ENCODE measurements at regions not wholly inside any gene's neighbourhood (a gene's known extent, or its start where the extent isn't known, plus 50 kb on each side); places are given as distances from the start of the nearest gene placed in this dataset.

- Histone ChIP-seq H3K79me2 (ENCODE audit: control insufficient read depth, insufficient read depth, low read length, unreplicated experiment) (no peaks in the 10 kb centered on the region), H3K36me3 (ENCODE audit: insufficient read depth, low read length) (no peaks in the 10 kb centered on the region), H3K4me3 (ENCODE audit: low read depth, low read length) (no peak overlapping the region), H2AFZ (ENCODE audit: low read length, unreplicated experiment) (no peak overlapping the region), H3K4me1 (ENCODE audit: control insufficient read depth, insufficient read depth, low read length, unreplicated experiment) (no peaks in the 10 kb centered on the region), H3K27ac (ENCODE audit: low read depth, low read length) (no peak overlapping the region), H3K27me3 (ENCODE audit: insufficient read depth, low read length) (no peaks in the 10 kb centered on the region)
Observed at GRCh38 chr11:37407461-37407860, 809.4 kb upstream of the RAG2 start.

- Histone ChIP-seq H2AFZ (ENCODE audit: low read length, unreplicated experiment) (no peak overlapping the region), H3K79me2 (ENCODE audit: control insufficient read depth, insufficient read depth, low read length, unreplicated experiment) (no peaks in the 10 kb centered on the region), H3K27me3 (ENCODE audit: insufficient read depth, low read length) (peaks cover 2% of the 10 kb centered on the region; the same call in 1 of the 2 replicates), H3K4me1 (ENCODE audit: control insufficient read depth, insufficient read depth, low read length, unreplicated experiment) (no peaks in the 10 kb centered on the region), H3K27ac (ENCODE audit: low read depth, low read length) (no peak overlapping the region), H3K4me3 (ENCODE audit: low read depth, low read length) (no peak overlapping the region), H3K36me3 (ENCODE audit: insufficient read depth, low read length) (no peaks in the 10 kb centered on the region)
Observed at GRCh38 chr11:37406651-37407050, 808.6 kb upstream of the RAG2 start.

- Histone ChIP-seq H3K27me3 (ENCODE audit: insufficient read depth, low read length) (peaks cover 2% of the 10 kb centered on the region; the same call in 1 of the 2 replicates), H3K4me3 (ENCODE audit: low read depth, low read length) (no peak overlapping the region), H3K4me1 (ENCODE audit: control insufficient read depth, insufficient read depth, low read length, unreplicated experiment) (no peaks in the 10 kb centered on the region), H2AFZ (ENCODE audit: low read length, unreplicated experiment) (no peak overlapping the region), H3K36me3 (ENCODE audit: insufficient read depth, low read length) (no peaks in the 10 kb centered on the region), H3K27ac (ENCODE audit: low read depth, low read length) (no peak overlapping the region), H3K79me2 (ENCODE audit: control insufficient read depth, insufficient read depth, low read length, unreplicated experiment) (no peaks in the 10 kb centered on the region)
Observed at GRCh38 chr11:37404231-37404630, 806.2 kb upstream of the RAG2 start.

GRCh38 chr11:37402663-37403062, 804.6 kb upstream of the RAG2 start:
- no peak overlapping the region for H3K4me3 ChIP-seq (ENCODE audit: low read depth, low read length)

GRCh38 chr11:37394236-37394870, 796.3 kb upstream of the RAG2 start:
- Histone ChIP-seq H2AFZ (ENCODE audit: low read length, unreplicated experiment) (no peak overlapping the region), H3K4me3 (ENCODE audit: low read depth, low read length) (no peak overlapping the region), H3K4me1 (ENCODE audit: control insufficient read depth, insufficient read depth, low read length, unreplicated experiment) (no peaks in the 10 kb centered on the region), H3K27ac (ENCODE audit: low read depth, low read length) (no peak overlapping the region), H3K79me2 (ENCODE audit: control insufficient read depth, insufficient read depth, low read length, unreplicated experiment) (no peaks in the 10 kb centered on the region), H3K27me3 (ENCODE audit: insufficient read depth, low read length) (no peaks in the 10 kb centered on the region), H3K36me3 (ENCODE audit: insufficient read depth, low read length) (no peaks in the 10 kb centered on the region)

More at GRCh38 chr11:37402663-37403062, 804.6 kb upstream of the RAG2 start:
- H3K79me2 ChIP-seq (ENCODE audit: control insufficient read depth, insufficient read depth, low read length, unreplicated experiment), result no peaks in the 10 kb centered on the region
- no peaks in the 10 kb centered on the region for H3K36me3 ChIP-seq (ENCODE audit: insufficient read depth, low read length)
- peaks cover 2% of the 10 kb centered on the region; the same call in 1 of the 2 replicates for H3K27me3 ChIP-seq (ENCODE audit: insufficient read depth, low read length)
- H3K27ac ChIP-seq (ENCODE audit: low read depth, low read length), result no peak overlapping the region
- no peaks in the 10 kb centered on the region for H3K4me1 ChIP-seq (ENCODE audit: control insufficient read depth, insufficient read depth, low read length, unreplicated experiment)
- H2AFZ ChIP-seq (ENCODE audit: low read length, unreplicated experiment), result no peak overlapping the region

GRCh38 chr11:37391615-37392014, 793.6 kb upstream of the RAG2 start:
- H3K27ac ChIP-seq (ENCODE audit: low read depth, low read length), result no peak overlapping the region
- H3K27me3 ChIP-seq (ENCODE audit: insufficient read depth, low read length), result no peaks in the 10 kb centered on the region
- H2AFZ ChIP-seq (ENCODE audit: low read length, unreplicated experiment), result no peak overlapping the region
- no peaks in the 10 kb centered on the region for H3K36me3 ChIP-seq (ENCODE audit: insufficient read depth, low read length)
- H3K79me2 ChIP-seq (ENCODE audit: control insufficient read depth, insufficient read depth, low read length, unreplicated experiment), result no peaks in the 10 kb centered on the region
- no peaks in the 10 kb centered on the region for H3K4me1 ChIP-seq (ENCODE audit: control insufficient read depth, insufficient read depth, low read length, unreplicated experiment)
- H3K4me3 ChIP-seq (ENCODE audit: low read depth, low read length), result no peak overlapping the region

- H3K27ac ChIP-seq (ENCODE audit: low read depth, low read length), result no peak overlapping the region
- no peaks in the 10 kb centered on the region for H3K4me1 ChIP-seq (ENCODE audit: control insufficient read depth, insufficient read depth, low read length, unreplicated experiment)
- H3K4me3 ChIP-seq (ENCODE audit: low read depth, low read length), result no peak overlapping the region
- H3K79me2 ChIP-seq (ENCODE audit: control insufficient read depth, insufficient read depth, low read length, unreplicated experiment), result no peaks in the 10 kb centered on the region
- no peaks in the 10 kb centered on the region for H3K36me3 ChIP-seq (ENCODE audit: insufficient read depth, low read length)
- no peak overlapping the region for H2AFZ ChIP-seq (ENCODE audit: low read length, unreplicated experiment)
- no peaks in the 10 kb centered on the region for H3K27me3 ChIP-seq (ENCODE audit: insufficient read depth, low read length)
Observed at GRCh38 chr11:37390576-37391083, 792.6 kb upstream of the RAG2 start.

- no peak overlapping the region for H2AFZ ChIP-seq (ENCODE audit: low read length, unreplicated experiment)
- no peaks in the 10 kb centered on the region for H3K27me3 ChIP-seq (ENCODE audit: insufficient read depth, low read length)
- no peaks in the 10 kb centered on the region for H3K36me3 ChIP-seq (ENCODE audit: insufficient read depth, low read length)
- H3K79me2 ChIP-seq (ENCODE audit: control insufficient read depth, insufficient read depth, low read length, unreplicated experiment), result no peaks in the 10 kb centered on the region
- H3K27ac ChIP-seq (ENCODE audit: low read depth, low read length), result no peak overlapping the region
- H3K4me3 ChIP-seq (ENCODE audit: low read depth, low read length), result no peak overlapping the region
- no peaks in the 10 kb centered on the region for H3K4me1 ChIP-seq (ENCODE audit: control insufficient read depth, insufficient read depth, low read length, unreplicated experiment)
Observed at GRCh38 chr11:37378958-37379357, 780.9 kb upstream of the RAG2 start.

- Histone ChIP-seq H3K27ac (ENCODE audit: low read depth, low read length) (no peak overlapping the region), H3K36me3 (ENCODE audit: insufficient read depth, low read length) (no peaks in the 10 kb centered on the region), H3K4me3 (ENCODE audit: low read depth, low read length) (no peak overlapping the region), H3K27me3 (ENCODE audit: insufficient read depth, low read length) (no peaks in the 10 kb centered on the region), H2AFZ (ENCODE audit: low read length, unreplicated experiment) (no peak overlapping the region), H3K79me2 (ENCODE audit: control insufficient read depth, insufficient read depth, low read length, unreplicated experiment) (no peaks in the 10 kb centered on the region), H3K4me1 (ENCODE audit: control insufficient read depth, insufficient read depth, low read length, unreplicated experiment) (no peaks in the 10 kb centered on the region)
Observed at GRCh38 chr11:37372667-37373066, 774.6 kb upstream of the RAG2 start.

GRCh38 chr11:37371346-37371970, 773.4 kb upstream of the RAG2 start:
- no peaks in the 10 kb centered on the region for H3K4me1 ChIP-seq (ENCODE audit: control insufficient read depth, insufficient read depth, low read length, unreplicated experiment)
- no peaks in the 10 kb centered on the region for H3K79me2 ChIP-seq (ENCODE audit: control insufficient read depth, insufficient read depth, low read length, unreplicated experiment)
- no peak overlapping the region for H3K27ac ChIP-seq (ENCODE audit: low read depth, low read length)
- no peaks in the 10 kb centered on the region for H3K27me3 ChIP-seq (ENCODE audit: insufficient read depth, low read length)
- no peak overlapping the region for H2AFZ ChIP-seq (ENCODE audit: low read length, unreplicated experiment)
- no peak overlapping the region for H3K4me3 ChIP-seq (ENCODE audit: low read depth, low read length)
- H3K36me3 ChIP-seq (ENCODE audit: insufficient read depth, low read length), result no peaks in the 10 kb centered on the region

GRCh38 chr11:37370817-37371216, 772.8 kb upstream of the RAG2 start:
- Histone ChIP-seq H3K27ac (ENCODE audit: low read depth, low read length) (no peak overlapping the region), H3K79me2 (ENCODE audit: control insufficient read depth, insufficient read depth, low read length, unreplicated experiment) (no peaks in the 10 kb centered on the region)

More at GRCh38 chr11:37370817-37371216, 772.8 kb upstream of the RAG2 start:
- Histone ChIP-seq H3K4me1 (ENCODE audit: control insufficient read depth, insufficient read depth, low read length, unreplicated experiment) (no peaks in the 10 kb centered on the region), H3K4me3 (ENCODE audit: low read depth, low read length) (no peak overlapping the region), H3K27me3 (ENCODE audit: insufficient read depth, low read length) (no peaks in the 10 kb centered on the region), H3K36me3 (ENCODE audit: insufficient read depth, low read length) (no peaks in the 10 kb centered on the region), H2AFZ (ENCODE audit: low read length, unreplicated experiment) (no peak overlapping the region)
